ENCODE measurements at regions not wholly inside any gene's neighbourhood (a gene's known extent, or its start where the extent isn't known, plus 50 kb on each side); places are given as distances from the start of the nearest gene placed in this dataset.

GRCh38 chr17:70797166-70797565 is 627.8 kb downstream of the KCNJ2 start:
- ChIA-PET POLR2A (ENCODE audit: partially characterized antibody) (no interaction called here), CTCF (ENCODE audit: partially characterized antibody) (interaction anchor here (1.3 to 1.4 kb wide), 2 partner anchors 12 to 30 kb away, joined by 3 to 5 read pairs; no protein-coding TSS in a partner anchor)
- Histone ChIP-seq H3K56ac (replicated peaks; ENCODE audit: insufficient read length, low read depth, low read length) (no peak overlapping the region), H3K79me1 (ENCODE audit: low read depth, low read length) (no peaks in the 10 kb centered on the region), H3K36me3 (ENCODE audit: control insufficient read depth in 2 of 4, insufficient read depth in 4 of 4, low read length in 3 of 4) (no peaks in the 10 kb centered on the region), H4K5ac (ENCODE audit: insufficient read length, low read depth, low read length) (no peak overlapping the region), H3K4me2 (ENCODE audit: insufficient read depth in 1 of 2, low read depth in 2 of 2, low read length in 2 of 2) (no peak overlapping the region), H2BK5ac (ENCODE audit: low read depth, low read length) (no peak overlapping the region), H2BK20ac (ENCODE audit: low read length) (no peak overlapping the region), H2BK15ac (ENCODE audit: low read length) (no peak overlapping the region), H2AFZ (ENCODE audit: low read length) (no peak overlapping the region), H3K27me3 (replicated peaks in 1 of 4; ENCODE audit: control insufficient read depth in 3 of 4, extremely low read depth in 1 of 4, insufficient read depth in 3 of 4, low read length in 3 of 4) (no peaks in the 10 kb centered on the region), H4K20me1 (replicated peaks in 1 of 2; ENCODE audit: control insufficient read depth in 1 of 2, insufficient read depth in 2 of 2, low read length in 2 of 2) (no peaks in the 10 kb centered on the region), H3K14ac (ENCODE audit: insufficient read length) (no peak overlapping the region), H3K4me1 (replicated peaks in 1 of 4; ENCODE audit: control insufficient read depth in 3 of 4, insufficient read depth in 4 of 4, low read length in 3 of 4) (no peaks in the 10 kb centered on the region), H4K8ac (ENCODE audit: extremely low read depth, insufficient read depth, low read length) (no peak overlapping the region), H3K9me3 (ENCODE audit: insufficient read depth in 2 of 2, low read depth in 1 of 2, low read length in 1 of 2) (no peaks in the 10 kb centered on the region), H3K9ac (replicated peaks in 1 of 4; ENCODE audit: extremely low read depth in 1 of 4, low read depth in 3 of 4, low read length in 3 of 4) (no peak overlapping the region), H3K4me3 (ENCODE audit: extremely low read depth in 1 of 4, insufficient read depth in 2 of 4, low read depth in 3 of 4, low read length in 4 of 4) (no peak overlapping the region), H3K23ac (ENCODE audit: insufficient read length) (no peak overlapping the region), H4K91ac (replicated peaks; ENCODE audit: insufficient read length, low read length) (no peak overlapping the region), H3K23me2 (ENCODE audit: low read depth, low read length) (no peaks in the 10 kb centered on the region), H2AK5ac (ENCODE audit: low read depth, low read length) (no peak overlapping the region), H2BK120ac (replicated peaks; ENCODE audit: low read depth, low read length) (no peak overlapping the region), H3K4ac (replicated peaks; ENCODE audit: insufficient read length, low read depth, low read length) (no peak overlapping the region), H2BK12ac (ENCODE audit: low read depth, low read length) (no peak overlapping the region), H3K79me2 (ENCODE audit: control insufficient read depth in 1 of 2, insufficient read depth in 2 of 2, low read length in 2 of 2) (no peaks in the 10 kb centered on the region), H3K27ac (ENCODE audit: low read depth, low read length) (no peak overlapping the region), H3K18ac (ENCODE audit: extremely low read depth, low read length) (no peak overlapping the region)
- no peak for TF ChIP-seq ZNF274 (IDR thresholded peaks at IDR 0.05; ENCODE audit: borderline replicate concordance, extremely low read depth, low read length)
- WGBS, 2 experiments (ENCODE audit: extremely low coverage in 1 of 2, insufficient coverage in 1 of 2, insufficient read length in 1 of 2, insufficient replicate concordance in 2 of 2, low coverage in 1 of 2, low lambda C conversion rate in 2 of 2, missing lambda C conversion rate in 1 of 2) = 87 to 100% methylated on average over 2 to 5 of the region's 5 CpGs
- DNase-seq (ENCODE audit: low read depth in 1 of 2, low spot score in 2 of 2) (no peak), FAIRE-seq (no peak)
